ENCODE measurements at regions not wholly inside any gene's neighbourhood (a gene's known extent, or its start where the extent isn't known, plus 50 kb on each side); places are given as distances from the start of the nearest gene placed in this dataset.
A peak's percentile ranks its signal among the peaks of the same experiment; 100 is the strongest.

DNA sequence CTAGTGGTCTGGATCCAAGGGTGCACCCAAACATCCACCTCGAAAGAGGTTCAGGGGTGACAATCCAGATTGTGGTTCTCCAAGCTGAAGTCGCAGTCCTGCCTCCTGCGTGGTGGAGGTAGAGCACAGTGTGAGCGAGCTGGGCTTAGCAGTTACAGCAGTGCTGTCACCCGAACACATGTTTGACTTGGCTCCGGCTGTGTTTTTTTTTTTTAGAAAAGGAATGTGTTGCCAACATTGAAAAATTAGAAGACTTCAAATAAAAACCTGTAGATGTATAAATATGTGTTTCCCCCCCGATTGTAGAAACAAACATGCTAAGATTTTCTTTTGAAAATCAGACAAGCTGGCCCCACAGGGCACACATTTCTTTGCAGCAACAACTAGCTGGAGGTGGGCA, 530.8 kb downstream of the SHQ1 start:
- no peak for DNase-seq

DNA sequence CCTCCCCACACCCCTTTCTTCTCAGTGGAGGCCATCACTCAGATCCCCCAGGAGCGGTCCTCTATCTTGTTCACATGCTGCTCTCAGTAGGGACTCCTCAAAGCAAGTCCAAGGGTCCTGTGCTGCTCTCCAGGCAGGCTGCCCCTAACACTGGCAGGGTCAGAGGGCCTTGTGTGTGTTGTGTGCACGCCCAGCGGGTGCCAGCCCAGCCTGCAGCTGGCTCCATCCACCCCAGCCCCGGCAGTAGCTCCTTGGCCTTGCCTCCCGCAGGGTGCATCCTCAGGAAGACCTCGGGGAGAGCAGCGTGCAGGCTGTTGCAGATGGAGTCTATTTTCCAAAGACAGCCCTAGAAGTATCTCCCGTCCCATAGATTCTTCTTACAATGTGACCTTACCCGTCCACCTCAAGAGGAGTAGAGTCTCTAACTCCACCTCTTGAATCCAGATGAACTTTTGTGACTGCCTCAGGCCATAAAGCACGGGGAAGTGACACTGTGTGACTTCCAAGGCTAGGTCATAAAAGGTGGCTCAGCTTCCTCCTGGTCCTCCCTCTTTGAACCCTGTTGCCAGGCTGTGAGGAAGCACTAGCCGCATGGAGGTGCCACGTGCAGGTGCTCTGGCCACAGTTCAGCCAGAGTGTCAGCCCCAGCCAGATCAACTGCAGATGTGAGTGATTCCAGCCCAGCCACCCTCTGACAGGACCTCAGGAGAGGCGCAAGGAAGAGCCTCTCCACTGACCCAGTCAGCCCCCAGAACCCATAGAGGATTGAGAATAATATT, 531.6 kb downstream of the SHQ1 start:
- DNase-seq, result no peak

DNA sequence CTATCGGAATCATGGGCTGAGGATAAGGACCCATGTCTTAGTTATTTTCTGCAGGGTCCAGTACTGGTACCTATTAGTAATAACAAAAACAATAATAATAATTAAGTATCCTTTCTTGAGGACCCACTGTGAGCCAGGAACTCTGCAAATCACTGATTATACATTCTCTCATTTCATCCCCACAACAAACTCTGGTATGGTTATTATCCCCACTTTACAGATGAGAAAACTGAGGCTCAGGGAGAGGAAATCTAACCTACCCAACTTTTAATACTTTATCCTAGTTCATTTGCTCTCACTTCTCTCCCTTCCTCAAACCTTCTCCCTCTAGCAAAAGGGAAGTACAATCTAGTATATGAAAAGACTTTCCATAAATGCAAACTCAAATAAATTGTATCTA, 528.4 kb upstream of the PROK2 start:
- no peak for DNase-seq

DNA sequence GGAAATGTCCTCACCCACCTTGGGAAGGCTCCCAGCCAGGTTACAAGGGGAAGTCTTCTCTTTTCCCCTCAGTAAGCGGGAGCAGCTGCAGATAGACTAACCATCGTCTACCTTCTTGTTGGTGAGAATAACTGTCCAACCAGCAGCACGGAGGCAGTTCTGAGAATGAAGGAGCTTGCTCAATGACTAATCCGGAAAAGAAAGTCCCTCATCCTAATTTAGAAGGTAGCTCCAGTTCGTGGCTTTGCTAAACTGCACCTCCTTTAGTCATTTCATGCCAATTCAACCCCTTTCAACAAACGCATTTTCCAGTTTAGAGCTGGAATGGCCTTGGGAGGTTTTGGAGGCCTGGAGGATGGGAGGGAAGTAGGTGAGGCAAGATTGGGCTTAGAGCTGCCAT, 527.4 kb upstream of the PROK2 start:
- peak; percentile 57 for DNase-seq

DNA sequence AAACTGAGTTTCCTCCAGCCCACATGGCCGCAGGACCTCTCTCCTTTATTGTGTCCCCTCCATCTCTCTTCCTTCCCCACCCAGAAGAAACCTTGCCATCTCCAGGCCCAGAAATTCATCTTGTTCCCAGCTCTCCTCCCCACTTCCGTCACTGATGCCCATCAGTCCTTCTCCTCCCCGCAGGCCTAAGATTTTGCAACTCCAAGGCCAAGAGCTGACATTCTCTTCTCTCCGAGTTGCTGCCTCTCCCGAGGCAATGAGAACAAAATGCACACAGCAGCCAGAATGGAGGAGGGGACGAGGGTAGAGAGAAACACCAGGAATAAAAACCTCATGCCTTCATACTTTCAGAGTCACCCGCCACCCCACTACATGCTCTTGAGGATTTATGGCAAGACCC, 526.5 kb upstream of the PROK2 start:
- DNase-seq, result no peak

DNA sequence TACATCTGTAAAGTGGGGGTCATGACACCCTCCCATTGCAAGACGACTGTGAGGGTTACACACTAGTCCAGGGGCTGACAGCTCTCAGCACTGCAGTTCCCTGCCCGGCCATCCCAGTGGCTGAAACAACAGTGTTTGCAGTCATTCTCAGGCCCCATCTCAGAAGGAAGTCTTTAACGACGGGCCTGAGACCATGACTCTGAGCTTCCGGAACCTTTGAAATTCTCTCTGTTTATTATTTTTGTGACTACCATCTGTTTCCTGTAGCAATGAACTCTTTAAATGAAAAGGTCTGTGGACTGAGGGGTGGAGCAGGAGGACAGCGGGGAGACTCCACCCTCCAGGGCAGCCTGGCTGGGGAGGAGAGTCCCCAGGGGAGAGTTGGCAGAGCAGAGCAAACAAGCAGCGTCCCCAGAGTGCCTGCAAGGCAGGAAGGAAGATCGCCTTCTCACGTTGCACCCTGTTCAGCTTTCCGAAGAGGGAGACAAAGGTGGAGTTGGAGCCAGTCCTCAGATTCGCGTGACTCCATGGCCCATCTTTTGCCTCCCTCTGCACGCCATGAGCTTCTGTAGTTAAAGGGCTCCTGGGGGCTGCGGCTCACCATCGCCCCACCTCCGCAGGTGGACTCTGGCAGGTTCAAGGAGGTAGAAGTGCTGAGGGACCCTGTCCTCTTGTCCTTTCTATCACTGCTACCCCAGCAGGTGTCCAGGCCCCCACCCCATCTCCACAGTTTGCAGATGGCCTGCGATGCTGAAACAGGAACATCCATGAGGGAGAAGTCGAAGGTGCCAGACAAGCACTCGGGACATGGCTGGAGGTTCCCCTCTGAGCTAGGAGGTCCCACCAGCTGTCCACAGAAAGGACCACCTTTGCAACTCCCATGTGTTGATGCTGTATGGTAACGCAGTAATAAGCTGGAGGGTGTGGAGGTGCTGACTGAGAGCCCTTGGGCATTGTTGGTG, 525.8 kb upstream of the PROK2 start:
- DNase-seq, result peak; percentile 31

DNA sequence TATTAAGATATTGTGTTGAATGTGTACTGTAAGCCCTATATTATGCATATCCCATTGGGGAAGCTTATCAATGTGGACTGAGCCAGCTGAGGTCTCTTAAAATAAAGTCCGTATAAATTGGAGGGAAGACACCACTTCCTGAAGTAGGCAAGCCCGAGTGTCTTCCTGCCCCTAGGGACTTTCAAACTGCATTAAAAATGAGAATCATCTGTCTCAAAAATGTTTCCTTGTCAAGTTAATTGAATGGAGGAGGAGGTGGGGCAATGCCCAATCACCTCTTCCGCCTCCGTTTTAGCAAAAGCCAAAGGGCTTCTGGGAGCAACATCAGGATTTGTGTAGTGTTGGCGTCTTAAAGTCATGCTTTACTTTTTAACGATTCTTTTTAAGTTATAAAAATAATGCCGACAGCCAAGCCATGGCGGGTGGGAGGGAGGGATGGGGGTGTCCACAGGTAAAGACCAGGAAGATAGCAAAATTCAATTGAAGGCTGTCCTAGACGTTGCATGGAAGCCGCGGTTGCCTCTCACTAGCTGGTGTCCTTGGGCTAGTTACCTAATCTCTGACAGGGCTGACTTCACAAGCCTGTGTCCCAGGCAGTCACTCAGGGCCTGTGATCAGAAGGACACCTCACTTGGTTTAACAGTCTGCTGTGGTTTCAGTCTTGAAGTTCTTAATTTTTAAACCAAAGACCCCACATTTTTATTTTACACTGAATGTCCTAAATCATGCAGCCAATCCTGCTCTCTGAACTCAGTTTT, 524.9 kb upstream of the PROK2 start:
- no peak for DNase-seq

DNA sequence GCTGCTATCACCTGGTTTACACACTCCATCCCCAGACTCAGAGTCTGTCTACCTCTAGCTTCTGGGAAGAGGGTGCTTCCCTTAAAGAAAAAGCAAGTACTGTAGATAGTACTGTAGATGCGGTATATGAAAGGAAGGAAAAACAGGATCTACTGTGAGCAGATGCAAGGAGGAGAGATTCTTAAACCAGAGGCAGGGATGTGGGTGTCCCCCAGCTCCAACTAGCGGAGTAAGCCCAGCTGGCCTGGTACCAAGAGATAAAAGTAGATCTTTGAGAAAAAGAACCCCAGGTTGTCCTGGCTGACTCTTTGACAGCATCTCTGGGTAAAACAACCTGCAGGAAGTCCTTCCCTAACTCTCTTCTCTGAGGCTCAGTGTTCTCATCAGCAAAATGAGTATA, 523.7 kb upstream of the PROK2 start:
- no peak for DNase-seq

DNA sequence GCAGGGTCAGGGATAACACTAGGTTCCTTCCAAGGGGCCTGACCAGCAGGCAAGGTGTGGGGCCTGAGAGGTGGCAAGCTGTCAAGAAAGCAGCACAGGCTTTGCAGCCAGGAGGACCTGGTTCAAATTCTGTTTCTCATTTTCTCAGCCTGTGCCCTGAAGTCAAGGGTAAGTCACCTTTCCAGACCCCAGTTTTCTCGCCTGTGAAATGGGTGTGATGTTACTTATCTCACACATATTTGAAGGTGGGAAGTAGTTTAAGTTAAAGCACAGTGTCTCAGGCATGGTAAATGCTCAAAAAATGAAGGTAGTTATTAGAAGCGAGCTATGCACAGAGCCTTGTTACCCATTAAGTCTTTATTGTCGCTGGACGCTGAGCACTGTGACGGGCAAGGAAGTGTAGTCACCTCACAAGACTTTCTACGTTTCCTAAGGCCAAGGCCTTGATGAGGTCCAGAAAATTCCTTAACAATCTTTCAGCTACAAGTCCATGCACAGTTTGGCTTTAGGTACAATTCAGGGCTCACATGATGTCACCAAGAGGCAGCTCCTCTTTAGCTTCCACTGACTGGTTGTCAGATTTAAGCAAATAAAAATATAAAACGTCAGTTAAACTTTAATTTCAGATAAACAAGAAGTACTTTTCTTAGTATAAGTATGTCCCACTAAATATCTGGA, 522.6 kb upstream of the PROK2 start:
- DNase-seq, result no peak

DNA sequence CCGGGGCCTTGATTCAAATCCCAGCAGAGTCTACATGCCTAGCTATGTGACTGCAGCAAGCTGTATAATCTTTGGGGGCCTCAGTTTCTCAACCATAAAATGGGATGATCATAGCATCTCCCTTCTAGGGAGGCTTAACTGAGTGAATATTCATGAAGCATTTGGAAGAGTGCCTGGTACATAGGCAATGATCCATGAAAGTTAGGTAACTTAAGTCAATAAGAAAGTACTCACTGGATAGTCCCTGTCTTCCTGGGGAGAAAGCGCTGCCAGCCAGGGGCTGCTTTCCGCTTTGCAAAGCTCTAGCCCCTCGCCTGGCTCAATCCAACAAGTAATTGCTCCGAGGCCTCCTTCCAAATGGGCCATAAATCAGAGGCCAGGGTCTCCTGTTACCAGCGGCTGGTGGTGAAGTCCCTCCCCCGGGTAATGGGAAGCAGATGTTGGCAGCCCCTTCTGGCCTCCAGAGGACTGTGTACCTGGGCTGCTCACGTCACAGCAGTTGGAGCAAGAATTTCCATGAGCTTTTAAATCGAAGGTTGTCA, 521.9 kb upstream of the PROK2 start:
- no peak for DNase-seq

DNA sequence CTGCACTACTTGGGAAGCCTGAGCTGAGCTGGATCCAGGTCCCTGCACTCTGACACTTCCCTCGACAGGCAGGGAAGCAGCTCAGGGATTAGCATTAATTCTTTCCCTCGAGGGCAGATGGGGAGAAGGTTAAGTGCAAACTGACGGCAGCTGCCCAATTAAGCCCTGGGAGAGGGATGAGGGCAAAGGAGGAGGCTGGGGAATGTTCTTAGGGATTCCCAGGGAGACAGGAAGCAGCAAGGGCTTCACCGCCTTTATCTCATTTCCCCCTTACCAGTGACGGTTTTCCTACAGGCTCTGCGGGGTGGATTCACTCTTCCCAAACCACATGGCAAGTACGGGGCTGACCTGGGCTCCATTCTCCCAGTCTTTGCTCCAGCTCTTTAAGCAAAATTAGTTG, 519.0 kb upstream of the PROK2 start:
- no peak for DNase-seq

DNA sequence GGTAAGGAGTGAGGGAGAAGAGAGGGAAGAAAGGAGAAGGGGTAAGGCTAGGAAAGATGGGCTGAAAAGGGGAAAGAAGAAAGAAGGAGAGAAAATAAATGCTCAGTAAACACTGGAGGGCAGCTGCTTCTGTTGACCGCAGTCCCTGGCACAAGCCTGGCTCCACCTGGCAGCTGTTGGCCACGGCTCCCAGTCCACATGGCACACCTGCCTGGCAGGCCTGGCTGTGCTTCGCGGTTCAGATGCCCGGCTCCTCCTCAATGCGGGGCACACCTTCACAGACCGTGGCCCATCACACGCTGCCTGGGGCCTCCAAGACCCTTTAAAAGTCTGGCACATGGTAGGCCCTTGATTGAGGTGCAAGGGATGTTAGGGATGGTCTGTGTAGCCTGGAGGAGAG, 516.8 kb upstream of the PROK2 start:
- DNase-seq, result no peak

DNA sequence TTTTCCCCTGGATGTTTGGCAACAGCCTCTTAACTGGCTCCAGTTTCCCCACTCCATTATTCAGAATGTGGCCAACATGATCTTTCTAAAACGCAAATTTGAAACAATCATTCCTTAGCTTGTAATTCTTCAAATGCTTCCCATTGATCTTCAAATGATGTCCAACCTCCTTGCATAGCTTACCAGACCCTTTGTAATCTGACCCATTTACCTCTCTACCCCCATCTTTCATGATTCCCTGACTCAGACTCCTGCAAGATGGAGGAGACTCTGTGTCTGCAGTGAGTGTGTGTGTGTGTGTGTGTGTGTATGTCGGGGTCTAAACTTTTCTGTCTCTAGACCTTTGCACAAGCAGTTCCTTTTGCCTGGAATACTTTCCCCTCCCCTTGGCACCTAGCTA, 515.7 kb upstream of the PROK2 start:
- DNase-seq, result no peak

DNA sequence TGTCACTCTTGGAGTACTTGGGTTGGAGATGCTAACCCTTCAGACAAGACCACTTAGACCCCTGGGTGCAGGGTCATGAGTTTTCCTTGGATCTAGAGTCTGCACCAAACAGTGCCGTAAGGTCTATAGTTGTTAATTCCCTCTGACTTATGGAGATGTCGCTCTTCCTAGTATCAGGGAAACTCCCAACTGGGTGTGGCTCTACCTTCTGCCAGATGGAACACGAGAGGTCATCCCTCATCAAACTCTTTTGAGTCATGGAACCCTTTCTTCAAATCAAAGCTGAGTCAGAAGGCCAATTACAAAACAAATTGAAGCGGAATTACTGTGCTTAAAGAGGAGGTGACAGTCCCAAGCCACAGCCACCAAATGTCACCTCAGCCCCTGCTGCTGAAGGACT, 514.9 kb upstream of the PROK2 start:
- DNase-seq, result no peak

DNA sequence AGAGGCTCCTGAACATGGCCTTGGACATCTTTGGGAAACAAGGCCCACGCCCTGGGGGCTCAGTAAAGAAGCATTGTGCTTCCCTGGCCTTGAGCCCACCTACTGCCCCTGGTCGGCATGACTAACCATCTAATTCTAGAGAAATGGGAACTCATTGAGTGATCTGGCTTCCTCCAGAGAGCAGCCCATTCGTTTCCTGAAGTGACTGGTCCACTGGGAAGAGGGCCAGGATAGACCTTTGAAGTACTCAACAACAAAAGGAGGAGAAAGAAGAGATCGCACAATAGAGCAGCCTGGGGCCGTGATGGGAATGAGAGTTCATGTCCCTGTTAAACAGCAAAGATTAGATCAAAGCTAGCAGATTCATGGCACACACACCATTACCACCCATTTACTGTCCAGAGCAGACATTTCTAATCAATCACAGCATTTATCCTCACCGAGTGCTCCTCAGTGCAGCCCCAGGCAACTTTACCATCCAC, 514.4 kb upstream of the PROK2 start:
- DNase-seq, result no peak

DNA sequence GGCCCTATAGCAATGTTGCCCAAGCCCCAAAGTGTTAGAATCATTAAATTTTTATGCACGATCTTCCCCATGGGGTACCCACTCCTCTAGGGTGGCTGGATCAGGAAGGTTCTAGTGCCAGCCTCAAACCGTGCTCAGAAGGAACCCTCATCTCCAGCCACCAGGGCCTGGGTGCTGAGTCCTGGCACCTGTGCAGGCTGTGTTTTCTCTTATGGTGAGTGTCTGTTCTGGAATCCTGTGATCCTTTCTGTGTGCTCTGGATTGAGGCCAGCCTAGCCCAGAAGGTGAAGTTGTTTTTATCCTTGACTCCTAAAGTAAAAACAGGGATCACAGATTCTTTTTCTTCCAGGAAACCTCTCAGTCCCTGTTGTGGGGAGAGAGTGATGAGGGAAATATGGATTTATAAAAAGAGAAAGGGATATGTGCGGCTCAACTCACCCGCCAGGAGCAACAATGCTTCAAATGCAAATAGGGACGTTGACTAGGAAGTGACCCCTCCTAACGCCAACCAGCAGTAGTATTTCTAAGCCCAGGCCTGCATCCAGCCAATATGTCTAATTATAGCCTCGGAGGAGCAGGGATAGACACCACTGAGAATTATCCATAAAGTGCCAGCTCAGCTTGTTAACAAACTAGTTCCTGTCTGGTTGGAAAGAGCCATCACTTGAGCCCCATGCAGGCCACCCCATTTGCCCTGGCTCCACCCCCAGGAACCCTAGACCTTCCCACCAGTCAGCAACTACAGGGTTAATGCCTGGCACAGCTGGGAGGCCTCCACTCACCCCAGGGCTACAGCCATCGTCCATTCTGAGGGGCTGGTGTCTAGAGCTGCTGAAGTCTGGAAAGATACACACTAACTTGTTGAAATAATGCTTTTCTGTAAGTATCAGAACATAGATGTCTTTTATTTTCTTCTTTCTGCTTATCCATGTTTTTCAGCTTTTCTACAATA, 513.5 kb upstream of the PROK2 start:
- no peak for DNase-seq

DNA sequence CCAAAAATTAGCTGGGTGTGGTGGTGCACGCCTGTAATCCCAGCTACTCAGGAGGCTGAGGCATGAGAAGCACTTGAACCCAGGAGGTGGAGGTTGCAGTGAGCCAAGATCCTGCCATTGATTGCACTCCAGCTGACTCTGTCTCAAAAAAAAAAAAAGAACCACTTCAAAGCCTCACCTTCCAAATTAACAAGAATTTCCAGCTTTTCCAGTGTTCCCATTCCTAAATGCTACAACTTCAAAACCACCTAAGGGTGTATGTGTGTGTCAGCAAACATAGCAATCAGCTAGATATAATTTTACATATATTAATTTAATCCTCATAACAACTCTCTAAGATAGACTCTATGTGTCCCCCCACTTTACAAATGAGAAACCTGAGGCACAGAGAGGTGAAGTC, 512.5 kb upstream of the PROK2 start:
- DNase-seq, result no peak

DNA sequence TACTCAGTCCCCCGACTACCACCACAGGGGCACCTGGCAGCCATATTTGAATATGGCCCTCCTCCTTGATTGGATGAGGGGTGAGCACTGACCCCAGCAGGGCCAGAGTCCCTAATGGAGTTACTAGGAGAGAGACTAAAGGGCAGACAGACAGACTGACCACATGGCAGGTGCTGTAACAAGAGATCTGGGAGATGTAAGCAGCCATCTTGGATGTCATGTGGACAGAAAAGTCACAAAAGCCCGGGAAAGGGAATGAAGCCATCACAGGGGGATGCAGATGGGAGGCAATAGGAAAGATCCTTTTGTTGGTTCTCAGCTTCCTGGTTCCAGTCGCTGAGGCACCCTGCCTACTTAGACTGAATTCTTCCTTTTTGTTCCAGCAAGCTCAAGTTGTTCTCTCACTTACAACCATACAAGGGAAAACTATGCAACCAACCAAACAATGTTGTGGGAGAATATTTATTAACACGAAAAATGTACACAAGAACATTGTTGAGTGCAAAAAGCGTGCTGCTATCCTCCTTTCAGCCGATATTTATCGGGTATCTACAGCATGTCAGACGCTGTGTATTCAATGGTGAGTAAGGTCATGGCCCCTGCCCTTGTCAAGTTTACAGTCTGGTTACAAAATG, 511.6 kb upstream of the PROK2 start:
- no peak for DNase-seq

DNA sequence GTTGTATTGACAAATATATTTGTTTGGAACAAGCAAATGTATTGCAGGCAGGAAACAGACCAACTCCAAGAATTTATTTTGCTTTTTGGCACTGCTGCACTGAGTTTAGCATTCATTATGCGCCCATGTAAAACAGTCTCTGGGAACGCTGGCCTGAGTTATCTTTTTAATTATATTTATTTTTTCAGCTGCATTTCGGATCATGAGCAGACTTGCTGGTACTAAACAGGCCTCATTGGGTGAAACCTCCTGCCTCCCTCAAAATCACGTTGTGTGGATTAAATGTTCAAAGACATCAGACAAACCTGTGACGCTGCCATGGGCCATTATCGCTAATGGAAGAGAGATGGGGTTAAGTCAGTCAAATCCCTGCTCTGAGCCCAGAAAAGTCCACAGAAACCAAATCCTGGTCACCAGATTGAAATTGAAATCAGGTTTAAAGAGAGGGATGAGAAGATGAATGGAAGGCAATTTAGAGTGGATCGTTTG, 511.1 kb upstream of the PROK2 start:
- DNase-seq, result no peak

DNA sequence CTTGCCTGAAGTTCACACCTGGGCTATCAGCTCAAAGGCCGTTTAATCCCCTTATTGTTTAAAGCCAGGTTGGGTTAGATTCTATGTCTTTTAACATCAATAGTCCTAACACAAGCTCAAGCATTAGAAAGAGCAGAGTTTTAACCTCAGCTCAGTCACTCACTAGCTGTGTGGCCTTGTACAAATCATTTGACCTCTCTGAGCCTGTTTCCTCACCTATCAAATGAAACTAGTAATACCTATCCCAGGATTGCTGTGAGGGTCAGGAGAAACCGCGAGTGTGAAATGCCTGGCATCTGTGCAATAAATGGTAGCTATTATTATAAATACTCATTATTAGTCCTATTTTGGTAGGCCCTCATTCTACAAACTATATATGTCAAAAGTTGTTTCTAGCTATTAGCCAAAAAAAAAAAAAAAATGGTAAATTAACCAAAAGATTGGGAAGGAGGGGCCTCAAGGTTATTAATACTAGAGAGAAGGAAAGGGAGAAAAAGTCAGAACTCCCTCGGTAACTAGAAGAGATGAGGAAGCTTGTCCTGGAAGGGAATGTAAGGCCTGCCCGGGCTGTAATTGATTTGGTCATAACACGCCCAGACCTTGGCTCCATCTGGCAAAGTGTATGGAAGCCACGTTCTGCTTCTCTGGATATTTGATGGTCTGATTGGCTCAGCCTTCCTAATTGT, 510.5 kb upstream of the PROK2 start:
- DNase-seq, result no peak
